IMR-90 (cell line): ENCODE measurements at regions not wholly inside any gene's neighbourhood (a gene's known extent, or its start where the extent isn't known, plus 50 kb on each side); places are given as distances from the start of the nearest gene placed in this dataset.

Experiments used
- ATAC-seq: fragments of 200-7000 bp; cut with Tn5 transposase; 2 replicates; pipeline ENCODE4 v1.9.1; 2020; ENCODE audit warnings: low read depth, mild to moderate bottlenecking, moderate library complexity
- BruUV-seq: library from RNA; stranded (reverse); fragments of 400-500 nt; replicated peaks from 2 replicates; lab custom pipeline; 2021; lab: Mats Ljungman, UMichigan
- CTCF ChIA-PET: fragments of 300-600 bp; formaldehyde crosslinking; extraction: SDS; loops from one replicate; lab custom pipeline; 2021; ENCODE audit warnings: antibody characterized with exemption; lab: Yijun Ruan, JAX
- POLR2A ChIA-PET: fragments of 300-600 bp; sonication (Branson Sonifier 250); formaldehyde crosslinking; loops from one replicate; lab custom pipeline; 2022; ENCODE audit warnings: antibody characterized with exemption; ENCODE audit not compliant: unreplicated experiment; lab: Charles Lee
- DNase-seq: peaks from one replicate; pipeline ENCODE4 v3.0.0; 2013
- H2AFZ ChIP-seq: replicated peaks from 2 replicates; pipeline ENCODE3; 2013; ENCODE audit warnings: low read length, mild to moderate bottlenecking; ENCODE audit not compliant: poor library complexity
- H2AK5ac ChIP-seq: 2 replicates; pipeline ENCODE4 v1.6.1; 2013; ENCODE audit warnings: low read depth, low read length, inconsistent platforms
- H2AK9ac ChIP-seq: replicated peaks from 2 replicates; pipeline ENCODE3; 2013; ENCODE audit warnings: mild to moderate bottlenecking, low read depth, low read length, moderate library complexity; ENCODE audit not compliant: poor library complexity
- H2BK120ac ChIP-seq: 2 replicates; pipeline ENCODE4 v1.6.1; 2013; ENCODE audit warnings: low read depth, low read length, inconsistent platforms
- H2BK15ac ChIP-seq: 3 replicates; pipeline ENCODE4 v1.6.1; 2013; ENCODE audit warnings: low read depth, low read length, inconsistent platforms
- H2BK20ac ChIP-seq: 2 replicates; pipeline ENCODE4 v1.6.1; 2013; ENCODE audit warnings: low read depth, mild to moderate bottlenecking, inconsistent platforms, low read length, moderate library complexity
- H2BK5ac ChIP-seq: 2 replicates; pipeline ENCODE4 v1.6.1; 2013; ENCODE audit warnings: mild to moderate bottlenecking, low read depth, low read length, inconsistent platforms; ENCODE audit not compliant: poor library complexity, severe bottlenecking
- H3K14ac ChIP-seq: replicated peaks from 2 replicates; pipeline ENCODE4 v1.6.1; 2013; ENCODE audit warnings: low read depth, low read length, inconsistent platforms
- H3K18ac ChIP-seq: 2 replicates; pipeline ENCODE4 v1.6.1; 2013; ENCODE audit warnings: low read depth, low read length, control low read depth
- H3K23ac ChIP-seq: 2 replicates; pipeline ENCODE4 v1.6.1; 2013; ENCODE audit warnings: low read depth, low read length, inconsistent platforms
- H3K27ac ChIP-seq: 2 replicates; pipeline ENCODE4 v1.5.1; 2013; ENCODE audit warnings: mild to moderate bottlenecking, control low read depth, low read length; ENCODE audit not compliant: insufficient read depth
- H3K27me3 ChIP-seq: 2 replicates; pipeline ENCODE4 v1.6.1; 2013; ENCODE audit warnings: low read length; ENCODE audit not compliant: control insufficient read depth, insufficient read depth
- H3K36me3 ChIP-seq: 2 replicates; pipeline ENCODE4 v1.6.1; 2013; ENCODE audit warnings: low read length, mixed read lengths; ENCODE audit not compliant: control insufficient read depth, insufficient read depth
- H3K4ac ChIP-seq: 2 replicates; pipeline ENCODE4 v1.6.1; 2013; ENCODE audit warnings: low read depth, low read length, inconsistent platforms
- H3K4me1 ChIP-seq: 2 replicates; pipeline ENCODE4 v1.6.1; 2013; ENCODE audit warnings: low read length, mixed read lengths; ENCODE audit not compliant: control insufficient read depth, insufficient read depth
- H3K4me2 ChIP-seq: 2 replicates; pipeline ENCODE4 v1.6.1; 2013; ENCODE audit warnings: low read depth, mild to moderate bottlenecking, control low read depth, low read length, moderate library complexity
- H3K4me3 ChIP-seq: 2 replicates; pipeline ENCODE4 v1.5.1; 2013; ENCODE audit warnings: low read depth, mild to moderate bottlenecking, control low read depth, low read length, moderate library complexity; ENCODE audit not compliant: insufficient read depth
- H3K56ac ChIP-seq: 2 replicates; pipeline ENCODE4 v1.6.1; 2013; ENCODE audit warnings: low read length, inconsistent platforms; ENCODE audit not compliant: insufficient read depth; ENCODE audit errors: extremely low read depth
- H3K79me1 ChIP-seq, 2 experiments: 2 replicates each; pipeline ENCODE4 v1.6.1; 2013; ENCODE audit warnings: low read length in 2 of 2, inconsistent platforms in 1 of 2, low read depth in 1 of 2
- H3K9ac ChIP-seq: 2 replicates; pipeline ENCODE4 v1.6.1; 2013; ENCODE audit warnings: low read depth, low read length, control low read depth
- H3K9me1 ChIP-seq: 2 replicates; pipeline ENCODE4 v1.6.1; 2013; ENCODE audit warnings: low read length, inconsistent platforms; ENCODE audit not compliant: insufficient read depth
- H3K9me3 ChIP-seq: 2 replicates; pipeline ENCODE4 v1.6.1; 2013; ENCODE audit warnings: low read length; ENCODE audit not compliant: control insufficient read depth, insufficient read depth
- H4K20me1 ChIP-seq: 2 replicates; pipeline ENCODE4 v1.6.1; 2013; ENCODE audit warnings: low read length, inconsistent platforms; ENCODE audit not compliant: insufficient read depth
- H4K5ac ChIP-seq: 2 replicates; pipeline ENCODE4 v1.6.1; 2013; ENCODE audit warnings: mild to moderate bottlenecking, low read depth, low read length, control low read depth
- H4K8ac ChIP-seq, 2 experiments: 2 replicates each; pipeline ENCODE4 v1.6.1; 2013; ENCODE audit warnings: low read depth in 2 of 2, low read length in 2 of 2, control low read depth in 1 of 2, inconsistent platforms in 1 of 2
- H4K91ac ChIP-seq: 2 replicates; pipeline ENCODE4 v1.6.1; 2013; ENCODE audit warnings: low read depth, low read length, inconsistent platforms; ENCODE audit not compliant: insufficient read depth
- BHLHE40 ChIP-seq: fragments of 150-350 bp; IDR thresholded peaks from 2 replicates; pipeline ENCODE4 v1.6.1; 2016; ENCODE audit warnings: mild to moderate bottlenecking, low read depth, low read length
- CEBPB ChIP-seq: IDR thresholded peaks from 2 replicates; pipeline ENCODE4 v1.6.1; 2012; ENCODE audit warnings: low read depth, low read length, improper control_type of control experiment
- CHD1 ChIP-seq: IDR thresholded peaks from 2 replicates; pipeline ENCODE4 v1.6.1; 2012; ENCODE audit warnings: low read depth, low read length, improper control_type of control experiment
- FOS ChIP-seq: fragments of 150-350 bp; IDR thresholded peaks from 2 replicates; pipeline ENCODE4 v1.6.1; 2016; ENCODE audit warnings: low read depth, low read length
- USF2 ChIP-seq: fragments of 150-350 bp; IDR thresholded peaks from 2 replicates; pipeline ENCODE4 v1.6.1; 2017; ENCODE audit warnings: mild to moderate bottlenecking, antibody characterized with exemption, low read length, low read depth
- WGBS, 2 experiments: methylation state at CpG; one replicate each; pipeline versions ENCODE4 v1.1.5 to v1.1.7; 2013; ENCODE audit warnings: missing lambda C conversion rate in 2 of 2; ENCODE audit not compliant: insufficient read length in 1 of 2; ENCODE audit errors: extremely low coverage in 2 of 2; 5-methylcytosine and 5-hydroxymethylcytosine counted together
- dilution Hi-C: fragments of 300-500 bp; cut with HindIII; formaldehyde crosslinking; loops from one replicate; pipeline ENCODE4 v1.14.3; 2018; ENCODE audit warnings: low sequenced_read_pairs; ENCODE audit not compliant: unreplicated experiment
- in situ Hi-C: fragments of 300-500 bp; cut with MboI; formaldehyde crosslinking; loops from 3 replicates; pipeline ENCODE4 v1.14.3; 2019; ENCODE audit warnings: low sequenced_read_pairs, inconsistent platforms, mixed read lengths
- intact Hi-C: fragments of 100-400 bp; cut with micrococcal nuclease; formaldehyde crosslinking; loops from 2 replicates; pipeline ENCODE4 v1.10.0; 2022

- TF ChIP-seq CEBPB (no peak), CHD1 (no peak), FOS (peak; percentile 57; the same call in 1 of the 2 replicates), BHLHE40 (peak; percentile 98), USF2 (peak; percentile 54; the same call in 1 of the 2 replicates)
- in situ Hi-C loops (no loop called here), dilution Hi-C loops (no loop called here), intact Hi-C loops (no loop called here)
- Histone ChIP-seq H3K36me3 (no peaks in the 10 kb centered on the region), H2AFZ (no peak overlapping the region), H2BK5ac (no peak overlapping the region), H2AK9ac (no peak overlapping the region), H3K27me3 (no peaks in the 10 kb centered on the region), H2AK5ac (no peak overlapping the region; the same call in 1 of the 2 replicates), H4K8ac (peak overlapping the region in 1 of 2 experiments; percentile 59; a peak in 2 of 4 replicates), H3K4ac (peak overlapping the region; percentile 57; the same call in 1 of the 2 replicates), H3K9me1 (0 out of 2 replicates have a peak, but pooled peaks cover 3% of the 10 kb centered on the region), H2BK20ac (peak overlapping the region; percentile 58), H3K4me1 (peaks cover 7% of the 10 kb centered on the region), H3K23ac (no peak overlapping the region; the same call in 1 of the 2 replicates), H3K18ac (peak overlapping the region; percentile 84), H3K9ac (no peak overlapping the region), H4K91ac (peak overlapping the region; percentile 17; the same call in 1 of the 2 replicates), H3K56ac (peak overlapping the region; percentile 13; the same call in 1 of the 2 replicates), H3K79me1 (no peaks in the 10 kb centered on the region), H3K9me3 (peaks cover 3% of the 10 kb centered on the region; the same call in 1 of the 2 replicates), H4K5ac (peak overlapping the region; percentile 1; the same call in 1 of the 2 replicates), H3K27ac (no peak overlapping the region), H3K4me2 (peak overlapping the region; percentile 56), H2BK120ac (peak overlapping the region; percentile 89), H2BK15ac (peak overlapping the region; percentile 69; the same call in 2 of the 3 replicates), H4K20me1 (no peaks in the 10 kb centered on the region), H3K4me3 (no peak overlapping the region), H3K14ac (peak overlapping the region; percentile 47; the same call in 1 of the 2 replicates)
- WGBS, 2 experiments = no CpG with 5 or more reads among the region's 4 CpGs
- POLR2A ChIA-PET = interaction anchor here (0.5 kb wide), 1 partner anchor 584 kb away, joined by 5 read pairs; no protein-coding TSS in a partner anchor
- no TSS peak for BruUV-seq
- DNase-seq (peak; percentile 87), ATAC-seq (peak; percentile 99)
- CTCF ChIA-PET = no interaction called here
These were observed 332.9 kb upstream of the PTBP2 start for GRCh38 chr1:96388421-96389310.
